ENCODE measurements at regions not wholly inside any gene's neighbourhood (a gene's known extent, or its start where the extent isn't known, plus 50 kb on each side); places are given as distances from the start of the nearest gene placed in this dataset.

DNA sequence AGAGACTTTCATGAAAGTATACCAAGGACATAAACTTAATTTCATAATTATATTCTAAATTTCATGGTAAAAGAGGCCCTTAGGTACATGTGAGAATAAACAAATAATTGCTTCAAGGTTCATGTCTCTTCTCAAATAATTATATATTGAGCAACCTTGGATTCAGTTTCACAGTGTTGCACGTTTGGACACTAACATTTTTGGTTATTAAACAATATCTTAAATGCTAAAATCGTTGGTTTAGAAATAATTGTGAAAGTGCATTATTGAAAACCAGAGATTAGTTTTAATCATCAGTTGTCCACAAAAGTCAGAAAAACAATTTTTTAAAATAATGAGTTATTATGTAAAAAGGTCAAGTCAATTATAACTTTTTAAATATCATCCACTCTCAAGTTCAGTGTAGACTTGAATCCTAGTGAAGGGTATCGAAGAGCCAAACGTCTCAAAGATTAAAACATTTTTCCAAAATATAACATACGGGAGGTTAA lies 227.1 kb upstream of the DEFB112 start:
- TF ChIP-seq, protein P1, sequence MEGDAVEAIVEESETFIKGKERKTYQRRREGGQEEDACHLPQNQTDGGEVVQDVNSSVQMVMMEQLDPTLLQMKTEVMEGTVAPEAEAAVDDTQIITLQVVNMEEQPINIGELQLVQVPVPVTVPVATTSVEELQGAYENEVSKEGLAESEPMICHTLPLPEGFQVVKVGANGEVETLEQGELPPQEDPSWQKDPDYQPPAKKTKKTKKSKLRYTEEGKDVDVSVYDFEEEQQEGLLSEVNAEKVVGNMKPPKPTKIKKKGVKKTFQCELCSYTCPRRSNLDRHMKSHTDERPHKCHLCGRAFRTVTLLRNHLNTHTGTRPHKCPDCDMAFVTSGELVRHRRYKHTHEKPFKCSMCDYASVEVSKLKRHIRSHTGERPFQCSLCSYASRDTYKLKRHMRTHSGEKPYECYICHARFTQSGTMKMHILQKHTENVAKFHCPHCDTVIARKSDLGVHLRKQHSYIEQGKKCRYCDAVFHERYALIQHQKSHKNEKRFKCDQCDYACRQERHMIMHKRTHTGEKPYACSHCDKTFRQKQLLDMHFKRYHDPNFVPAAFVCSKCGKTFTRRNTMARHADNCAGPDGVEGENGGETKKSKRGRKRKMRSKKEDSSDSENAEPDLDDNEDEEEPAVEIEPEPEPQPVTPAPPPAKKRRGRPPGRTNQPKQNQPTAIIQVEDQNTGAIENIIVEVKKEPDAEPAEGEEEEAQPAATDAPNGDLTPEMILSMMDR (conservative IDR thresholded peaks at IDR 0.05): no peak
- no peak for TF ChIP-seq EZH2 (IDR thresholded peaks at IDR 0.05; ENCODE audit: low read depth)
- H2AFZ ChIP-seq: no peak overlapping the region
- no peaks in the 10 kb centered on the region for H3K36me3 ChIP-seq (ENCODE audit: low read depth)
- no TSS peak for BruUV-seq (replicated peaks)
- no peak for DNase-seq
- no peaks in the 10 kb centered on the region for H3F3A ChIP-seq (ENCODE audit: insufficient read depth, low read depth)
- H4K20me1 ChIP-seq (ENCODE audit: insufficient read depth): no peaks in the 10 kb centered on the region
- H3K4me3 ChIP-seq: no peak overlapping the region
- ChIA-PET CTCF (no interaction called here), POLR2A (ENCODE audit: unreplicated experiment) (no interaction called here)
- no peaks in the 10 kb centered on the region for H3K9me3 ChIP-seq (ENCODE audit: insufficient read depth, low read depth)
- no peaks in the 10 kb centered on the region for H3K79me2 ChIP-seq (ENCODE audit: low read depth)
- H3K27ac ChIP-seq: no peak overlapping the region
- no peaks in the 10 kb centered on the region for H3K9me2 ChIP-seq (ENCODE audit: insufficient read depth)
- no peaks in the 10 kb centered on the region for H3K4me1 ChIP-seq (replicated peaks; ENCODE audit: insufficient read depth)
- intact Hi-C loops (cut with micrococcal nuclease; ENCODE audit: unreplicated experiment): no loop called here
- no peaks in the 10 kb centered on the region for H3K27me3 ChIP-seq (ENCODE audit: insufficient read depth, low read depth)
- H3K4me2 ChIP-seq: no peak overlapping the region

GRCh38 chr6:50277774-50278173 lies 228.0 kb upstream of the DEFB112 start:
- Histone ChIP-seq H3K4me2 (no peak overlapping the region), H2AFZ (no peak overlapping the region), H3K4me3 (no peak overlapping the region), H4K20me1 (ENCODE audit: insufficient read depth) (no peaks in the 10 kb centered on the region), H3K4me1 (replicated peaks; ENCODE audit: insufficient read depth) (no peaks in the 10 kb centered on the region), H3K27ac (no peak overlapping the region), H3K27me3 (ENCODE audit: insufficient read depth, low read depth) (no peaks in the 10 kb centered on the region), H3F3A (ENCODE audit: insufficient read depth, low read depth) (no peaks in the 10 kb centered on the region), H3K9me2 (ENCODE audit: insufficient read depth) (no peaks in the 10 kb centered on the region), H3K9me3 (ENCODE audit: insufficient read depth, low read depth) (no peaks in the 10 kb centered on the region), H3K79me2 (ENCODE audit: low read depth) (no peaks in the 10 kb centered on the region), H3K36me3 (ENCODE audit: low read depth) (no peaks in the 10 kb centered on the region)
- intact Hi-C loops (cut with micrococcal nuclease; ENCODE audit: unreplicated experiment): no loop called here
- BruUV-seq (replicated peaks): no TSS peak
- DNase-seq: no peak
- POLR2A ChIA-PET (ENCODE audit: unreplicated experiment): no interaction called here
- TF ChIP-seq, protein P1 (conservative IDR thresholded peaks at IDR 0.05): no peak
- TF ChIP-seq EZH2 (IDR thresholded peaks at IDR 0.05; ENCODE audit: low read depth): no peak
- CTCF ChIA-PET: no interaction called here

- Histone ChIP-seq H3F3A (ENCODE audit: insufficient read depth, low read depth) (no peaks in the 10 kb centered on the region), H3K9me2 (ENCODE audit: insufficient read depth) (no peaks in the 10 kb centered on the region), H3K4me3 (no peak overlapping the region), H3K79me2 (ENCODE audit: low read depth) (no peaks in the 10 kb centered on the region), H2AFZ (no peak overlapping the region), H3K27me3 (ENCODE audit: insufficient read depth, low read depth) (no peaks in the 10 kb centered on the region), H3K36me3 (ENCODE audit: low read depth) (no peaks in the 10 kb centered on the region), H3K4me2 (no peak overlapping the region), H4K20me1 (ENCODE audit: insufficient read depth) (no peaks in the 10 kb centered on the region), H3K27ac (no peak overlapping the region), H3K9me3 (ENCODE audit: insufficient read depth, low read depth) (no peaks in the 10 kb centered on the region), H3K4me1 (replicated peaks; ENCODE audit: insufficient read depth) (no peaks in the 10 kb centered on the region)
- no TSS peak for BruUV-seq (replicated peaks)
- POLR2A ChIA-PET (ENCODE audit: unreplicated experiment): no interaction called here
- CTCF ChIA-PET: no interaction called here
- DNase-seq: no peak
- TF ChIP-seq, protein P1 (conservative IDR thresholded peaks at IDR 0.05): no peak
- no peak for TF ChIP-seq EZH2 (IDR thresholded peaks at IDR 0.05; ENCODE audit: low read depth)
- intact Hi-C loops (cut with micrococcal nuclease; ENCODE audit: unreplicated experiment): no loop called here
These were observed 228.9 kb upstream of the DEFB112 start for GRCh38 chr6:50278663-50279062.

Data from PC-9 (cell line).